Mammary epithelial cell (primary cell): ENCODE measurements at regions not wholly inside any gene's neighbourhood (a gene's known extent, or its start where the extent isn't known, plus 50 kb on each side); places are given as distances from the start of the nearest gene placed in this dataset.

Source experiments
- CTCF ChIP-seq, 2 donors: IDR thresholded peaks in 1 of 2; conservative IDR thresholded peaks in 1 of 2; 2 replicates each; pipeline ENCODE4 v1.5.1; 2011 to 2012; ENCODE audit warnings: inconsistent platforms in 2 of 2, low read length in 2 of 2, mild to moderate bottlenecking in 2 of 2, control low read depth in 1 of 2, low read depth in 1 of 2; ENCODE audit not compliant: insufficient read depth in 1 of 2; ENCODE audit errors: extremely low read depth in 1 of 2
- EZH2 ChIP-seq: IDR thresholded peaks from 2 replicates; pipeline ENCODE4 v1.6.1; 2012; ENCODE audit warnings: low read length, inconsistent platforms, borderline replicate concordance

GRCh38 chr3:87756616-87757015, 302.2 kb downstream of the CGGBP1 start:
- TF ChIP-seq CTCF (conservative IDR thresholded peaks at IDR 0.05 in 1 of 2, IDR thresholded peaks at IDR 0.05 in 1 of 2; ENCODE audit: extremely low read depth in 1 of 2, insufficient read depth in 1 of 2, low read depth in 1 of 2, low read length in 2 of 2) (no peak), EZH2 (no peak)
